Caco-2 (cell line): ENCODE measurements at regions not wholly inside any gene's neighbourhood (a gene's known extent, or its start where the extent isn't known, plus 50 kb on each side); places are given as distances from the start of the nearest gene placed in this dataset.

Source experiments
- BruUV-seq: library from RNA; stranded (reverse); fragments of 400-500 nt; replicated peaks from 2 replicates; lab custom pipeline; 2021; lab: Mats Ljungman, UMichigan
- CTCF ChIA-PET: fragments of 300-600 bp; sonication (Branson Sonifier 250); formaldehyde crosslinking; loops from one replicate; lab custom pipeline; 2022; ENCODE audit warnings: antibody characterized with exemption; lab: Charles Lee
- POLR2A ChIA-PET: fragments of 300-600 bp; sonication (Branson Sonifier 250); formaldehyde crosslinking; loops from one replicate; lab custom pipeline; 2022; ENCODE audit warnings: antibody characterized with exemption; lab: Charles Lee
- DNase-seq, 2 experiments: peaks; one replicate each; pipeline versions ENCODE4 v3.0.0 to v3.0.0-alpha.2; 2020 to 2022
- H3K27me3 ChIP-seq: replicated peaks from 2 replicates; pipeline ENCODE4 v1.6.0; 2011; ENCODE audit warnings: low read length; ENCODE audit not compliant: control insufficient read depth, insufficient read depth
- H3K36me3 ChIP-seq: 2 replicates; pipeline ENCODE4 v1.5.1; 2011; ENCODE audit warnings: low read length; ENCODE audit not compliant: control insufficient read depth, insufficient read depth
- H3K4me1 ChIP-seq: fragments of 250-450 bp; sonication (Bioruptor Pico); 2 replicates; pipeline ENCODE4 v1.5.1; 2020; ENCODE audit warnings: mild to moderate bottlenecking
- H3K4me3 ChIP-seq: 2 replicates; pipeline ENCODE4 v1.5.1; 2011; ENCODE audit warnings: low read depth, mild to moderate bottlenecking, control low read depth, low read length
- H3K9me3 ChIP-seq: fragments of 250-450 bp; sonication (Bioruptor Pico); 2 replicates; pipeline ENCODE4 v1.5.1; 2020; ENCODE audit warnings: mild to moderate bottlenecking, moderate library complexity
- H3K27ac Mint-ChIP-seq: one replicate; pipeline ENCODE4 v1.8.0; 2022; ENCODE audit warnings: mixed read lengths; ENCODE audit not compliant: unreplicated experiment
- H3K27me3 Mint-ChIP-seq: one replicate; pipeline ENCODE4 v1.8.0; 2022; ENCODE audit warnings: mixed read lengths; ENCODE audit not compliant: insufficient read depth, unreplicated experiment
- H3K36me3 Mint-ChIP-seq: one replicate; pipeline ENCODE4 v1.8.0; 2022; ENCODE audit warnings: mild to moderate bottlenecking, mixed read lengths; ENCODE audit not compliant: insufficient read depth, unreplicated experiment
- H3K4me1 Mint-ChIP-seq: one replicate; pipeline ENCODE4 v1.8.0; 2022; ENCODE audit warnings: low read depth, mixed read lengths; ENCODE audit not compliant: unreplicated experiment
- H3K4me3 Mint-ChIP-seq: one replicate; pipeline ENCODE4 v1.8.0; 2022; ENCODE audit warnings: mild to moderate bottlenecking, moderate library complexity, mixed read lengths; ENCODE audit not compliant: unreplicated experiment
- H3K9me3 Mint-ChIP-seq: one replicate; pipeline ENCODE4 v1.8.0; 2022; ENCODE audit warnings: mixed read lengths; ENCODE audit not compliant: unreplicated experiment
- CTCF ChIP-seq, 2 experiments: fragments of 200-600 bp in 1 of 2; IDR thresholded peaks; 1 replicate in 1 of 2; 2 replicates in 1 of 2; pipeline versions ENCODE4 v1.5.1 to v1.8.0; 2011 to 2022; ENCODE audit warnings: antibody characterized with exemption in 1 of 2, control low read depth in 1 of 2, inconsistent platforms in 1 of 2, low read depth in 1 of 2, low read length in 1 of 2, mild to moderate bottlenecking in 1 of 2, moderate library complexity in 1 of 2; ENCODE audit not compliant: insufficient read depth in 1 of 2, severe bottlenecking in 1 of 2, unreplicated experiment in 1 of 2
- intact Hi-C: fragments of 100-400 bp; cut with micrococcal nuclease; formaldehyde crosslinking; loops from one replicate; pipeline ENCODE4 v1.10.0; 2022; ENCODE audit not compliant: unreplicated experiment

GRCh38 chr13:50539791-50540530, 303.5 kb downstream of the DLEU7 start:
- no peaks in the 10 kb centered on the region for H3K4me1 ChIP-seq
- TF ChIP-seq CTCF (IDR thresholded peaks at IDR 0.05; ENCODE audit: insufficient read depth in 1 of 2, low read depth in 1 of 2, low read length in 1 of 2, severe bottlenecking in 1 of 2, unreplicated experiment in 1 of 2) = no peak
- H3K9me3 Mint-ChIP-seq = peaks cover 32% of the 10 kb centered on the region
- no peak overlapping the region for H3K4me3 Mint-ChIP-seq
- H3K27me3 Mint-ChIP-seq = no peaks in the 10 kb centered on the region
- POLR2A ChIA-PET = no interaction called here
- CTCF ChIA-PET = no interaction called here
- intact Hi-C loops = no loop called here
- no peak overlapping the region for H3K27ac Mint-ChIP-seq
- DNase-seq = no peak
- no peaks in the 10 kb centered on the region for H3K36me3 Mint-ChIP-seq
- BruUV-seq = no TSS peak
- no peaks in the 10 kb centered on the region for H3K4me1 Mint-ChIP-seq
- H3K4me3 ChIP-seq = no peak overlapping the region
- H3K27me3 ChIP-seq = no peaks in the 10 kb centered on the region
- peaks cover 16% of the 10 kb centered on the region for H3K9me3 ChIP-seq
- no peaks in the 10 kb centered on the region; the same call in none of the 2 replicates for H3K36me3 ChIP-seq

- H3K27me3 Mint-ChIP-seq = no peaks in the 10 kb centered on the region
- H3K9me3 Mint-ChIP-seq = peaks cover 8% of the 10 kb centered on the region
- Histone ChIP-seq H3K4me3 (no peak overlapping the region), H3K36me3 (no peaks in the 10 kb centered on the region), H3K9me3 (peaks cover 3% of the 10 kb centered on the region), H3K27me3 (no peaks in the 10 kb centered on the region), H3K4me1 (no peaks in the 10 kb centered on the region)
- BruUV-seq = no TSS peak
- no peaks in the 10 kb centered on the region for H3K36me3 Mint-ChIP-seq
- ChIA-PET CTCF (no interaction called here), POLR2A (no interaction called here)
- no peak overlapping the region for H3K4me3 Mint-ChIP-seq
- no peak for TF ChIP-seq CTCF (IDR thresholded peaks at IDR 0.05; ENCODE audit: insufficient read depth in 1 of 2, low read depth in 1 of 2, low read length in 1 of 2, severe bottlenecking in 1 of 2, unreplicated experiment in 1 of 2)
- no peak for DNase-seq
- intact Hi-C loops = no loop called here
- no peak overlapping the region for H3K27ac Mint-ChIP-seq
- H3K4me1 Mint-ChIP-seq = no peaks in the 10 kb centered on the region
Measured at GRCh38 chr13:50543141-50543540, 300.4 kb downstream of the DLEU7 start.

- no peaks in the 10 kb centered on the region for H3K36me3 ChIP-seq
- no peak for DNase-seq
- BruUV-seq = no TSS peak
- no peak overlapping the region for H3K27ac Mint-ChIP-seq
- peaks cover 1% of the 10 kb centered on the region for H3K9me3 Mint-ChIP-seq
- POLR2A ChIA-PET = no interaction called here
- no peaks in the 10 kb centered on the region for H3K9me3 ChIP-seq
- intact Hi-C loops = no loop called here
- no peak for TF ChIP-seq CTCF (IDR thresholded peaks at IDR 0.05; ENCODE audit: insufficient read depth in 1 of 2, low read depth in 1 of 2, low read length in 1 of 2, severe bottlenecking in 1 of 2, unreplicated experiment in 1 of 2)
- H3K27me3 Mint-ChIP-seq = no peaks in the 10 kb centered on the region
- H3K4me1 ChIP-seq = no peaks in the 10 kb centered on the region
- CTCF ChIA-PET = no interaction called here
- no peaks in the 10 kb centered on the region for H3K4me1 Mint-ChIP-seq
- H3K4me3 ChIP-seq = no peak overlapping the region
- no peak overlapping the region for H3K4me3 Mint-ChIP-seq
- H3K27me3 ChIP-seq = no peaks in the 10 kb centered on the region
- H3K36me3 Mint-ChIP-seq = no peaks in the 10 kb centered on the region
Measured at GRCh38 chr13:50543782-50544181, 299.7 kb downstream of the DLEU7 start.
